Neuron (in vitro differentiated cells): ENCODE measurements at regions not wholly inside any gene's neighbourhood (a gene's known extent, or its start where the extent isn't known, plus 50 kb on each side); places are given as distances from the start of the nearest gene placed in this dataset.
"Not testable (repeated sequence)": the region's sequence is repeated elsewhere in the genome, so short reads cannot be mapped to it uniquely, and the experiment has no call there.

Experiments
- H2AFZ ChIP-seq: one replicate; pipeline ENCODE4 v1.6.1; 2013; ENCODE audit warnings: low read depth, mild to moderate bottlenecking, inconsistent platforms, low read length, moderate library complexity
- H3K27me3 ChIP-seq: one replicate; pipeline ENCODE4 v1.6.1; 2013; ENCODE audit warnings: low read length; ENCODE audit not compliant: insufficient read depth
- H3K36me3 ChIP-seq: one replicate; pipeline ENCODE4 v1.6.1; 2013; ENCODE audit warnings: low read length; ENCODE audit not compliant: insufficient read depth
- H3K4me1 ChIP-seq: one replicate; pipeline ENCODE4 v1.6.1; 2013; ENCODE audit warnings: low read length; ENCODE audit not compliant: insufficient read depth
- H3K4me3 ChIP-seq: 2 replicates; pipeline ENCODE4 v1.5.1; 2013; ENCODE audit warnings: mild to moderate bottlenecking, low read length, moderate library complexity
- H3K9me3 ChIP-seq: one replicate; pipeline ENCODE4 v1.6.1; 2013; ENCODE audit warnings: low read length

GRCh38 chr16:60645541-60645940 lies 1390.7 kb downstream of the CDH8 start:
- no peaks in the 10 kb centered on the region for H3K9me3 ChIP-seq
- no peak overlapping the region for H2AFZ ChIP-seq
- H3K27me3 ChIP-seq: no peaks in the 10 kb centered on the region
- H3K4me1 ChIP-seq: no peaks in the 10 kb centered on the region
- H3K4me3 ChIP-seq: no peak overlapping the region
- no peaks in the 10 kb centered on the region for H3K36me3 ChIP-seq

GRCh38 chr16:60642956-60643355 lies 1393.3 kb downstream of the CDH8 start:
- no peaks in the 10 kb centered on the region for H3K36me3 ChIP-seq
- no peaks in the 10 kb centered on the region for H3K9me3 ChIP-seq
- no peak overlapping the region for H2AFZ ChIP-seq
- H3K4me3 ChIP-seq: no peak overlapping the region
- no peaks in the 10 kb centered on the region for H3K4me1 ChIP-seq
- no peaks in the 10 kb centered on the region for H3K27me3 ChIP-seq

- Histone ChIP-seq H3K4me3 (no peak overlapping the region), H3K27me3 (no peaks in the 10 kb centered on the region)
Observed at GRCh38 chr16:60641067-60641665, 1395.1 kb downstream of the CDH8 start.

DNA sequence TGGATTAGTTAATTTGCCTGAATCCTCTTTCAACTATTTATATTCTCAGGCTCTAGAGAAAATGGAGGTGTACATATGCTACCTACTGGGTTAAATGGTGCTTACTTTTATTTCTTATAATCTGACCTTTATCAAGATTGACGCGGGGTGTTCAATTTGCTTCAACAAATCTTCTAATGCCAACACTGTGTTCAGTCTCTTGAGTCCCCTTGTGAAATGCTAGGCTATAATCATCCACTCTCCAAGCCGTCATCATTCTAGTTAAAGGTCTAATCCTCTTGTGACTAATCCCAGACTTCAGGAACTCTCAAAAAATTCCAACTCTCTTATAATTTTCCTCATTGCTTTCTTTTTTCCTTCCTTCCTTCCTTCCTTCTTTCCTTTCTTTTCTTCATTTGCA lies 1396.2 kb downstream of the CDH8 start:
- no peaks in the 10 kb centered on the region for H3K36me3 ChIP-seq
- H3K4me1 ChIP-seq: no peaks in the 10 kb centered on the region

More at GRCh38 chr16:60641067-60641665, 1395.1 kb downstream of the CDH8 start:
- no peaks in the 10 kb centered on the region for H3K9me3 ChIP-seq
- H3K4me1 ChIP-seq: no peaks in the 10 kb centered on the region
- no peak overlapping the region for H2AFZ ChIP-seq
- no peaks in the 10 kb centered on the region for H3K36me3 ChIP-seq

GRCh38 chr16:60636636-60637035 lies 1399.6 kb downstream of the CDH8 start:
- H3K27me3 ChIP-seq, H3K36me3 ChIP-seq, H2AFZ ChIP-seq, H3K4me3 ChIP-seq, H3K4me1 ChIP-seq, H3K9me3 ChIP-seq: not testable (repeated sequence)

More for the DNA sequence above, 1396.2 kb downstream of the CDH8 start:
- Histone ChIP-seq H3K9me3 (no peaks in the 10 kb centered on the region), H3K4me3 (no peak overlapping the region), H3K27me3 (no peaks in the 10 kb centered on the region), H2AFZ (no peak overlapping the region)

DNA sequence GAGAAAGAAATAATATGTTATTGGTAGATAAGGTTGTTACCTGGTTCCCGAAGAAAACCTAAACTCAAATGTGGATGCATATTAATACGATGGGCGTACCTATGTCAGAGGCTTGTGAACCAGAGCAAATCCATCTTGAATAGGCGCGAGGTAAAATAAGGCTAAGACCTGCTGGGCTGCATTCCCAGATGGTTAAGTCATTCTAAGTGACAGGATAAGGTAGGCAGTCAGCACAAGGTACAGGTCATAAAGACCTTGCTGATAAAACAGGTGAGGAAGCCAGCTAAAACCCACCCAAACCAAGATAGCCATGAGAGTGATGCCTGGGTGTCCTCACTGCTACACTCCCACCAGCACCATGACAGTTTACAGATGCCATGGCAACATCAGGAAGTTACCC lies 1400.1 kb downstream of the CDH8 start:
- H3K4me1 ChIP-seq: no peaks in the 10 kb centered on the region
- H3K36me3 ChIP-seq: no peaks in the 10 kb centered on the region
- no peak overlapping the region for H2AFZ ChIP-seq
- no peaks in the 10 kb centered on the region for H3K27me3 ChIP-seq
- no peak overlapping the region for H3K4me3 ChIP-seq
- no peaks in the 10 kb centered on the region for H3K9me3 ChIP-seq

- Histone ChIP-seq H2AFZ (no peak overlapping the region), H3K4me3 (no peak overlapping the region)
Observed at GRCh38 chr16:60635548-60635947, 1400.7 kb downstream of the CDH8 start.

DNA sequence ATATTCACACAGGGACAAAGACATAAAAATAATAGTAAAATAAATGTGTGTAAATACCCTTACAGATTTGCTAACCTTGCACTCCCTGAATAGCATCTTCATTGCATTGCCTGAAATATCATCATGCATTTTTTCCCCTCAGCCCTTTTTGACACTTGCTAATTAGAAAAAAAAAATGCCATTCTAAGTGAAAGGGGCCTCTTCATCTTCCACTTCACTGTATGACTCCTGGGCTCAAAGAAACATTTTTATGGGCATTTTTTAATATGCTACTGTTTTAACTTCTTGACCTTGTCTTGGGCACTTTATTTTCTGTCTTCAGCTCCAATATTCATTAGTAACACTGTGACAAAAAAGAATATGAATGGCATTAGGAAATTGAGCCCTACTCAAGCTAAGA lies 1424.4 kb downstream of the CDH8 start:
- H3K36me3 ChIP-seq: no peaks in the 10 kb centered on the region
- no peaks in the 10 kb centered on the region for H3K4me1 ChIP-seq
- H3K27me3 ChIP-seq: no peaks in the 10 kb centered on the region
- H2AFZ ChIP-seq: no peak overlapping the region
- no peaks in the 10 kb centered on the region for H3K9me3 ChIP-seq
- H3K4me3 ChIP-seq: no peak overlapping the region

More at GRCh38 chr16:60635548-60635947, 1400.7 kb downstream of the CDH8 start:
- H3K27me3 ChIP-seq: no peaks in the 10 kb centered on the region
- no peaks in the 10 kb centered on the region for H3K36me3 ChIP-seq
- H3K4me1 ChIP-seq: no peaks in the 10 kb centered on the region
- H3K9me3 ChIP-seq: no peaks in the 10 kb centered on the region

DNA sequence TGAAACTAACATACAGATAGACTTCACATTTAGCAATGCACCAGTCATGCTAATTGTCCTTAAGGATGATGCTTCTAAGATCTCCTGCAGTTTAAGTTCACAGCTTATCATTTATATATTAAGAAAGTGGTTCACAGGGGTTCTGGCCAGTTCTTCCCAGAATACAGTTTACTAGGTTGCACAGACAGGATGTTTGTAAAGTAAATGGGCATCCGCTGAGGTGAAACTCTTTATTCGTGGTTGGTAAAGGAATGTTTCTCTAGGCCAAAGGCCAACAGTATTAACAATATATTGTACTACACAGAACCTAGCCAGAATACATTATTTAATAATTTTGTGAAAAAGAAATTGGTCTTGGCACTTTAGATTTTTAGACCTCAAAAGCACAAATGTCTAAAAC lies 1427.3 kb downstream of the CDH8 start:
- no peak overlapping the region for H3K4me3 ChIP-seq
- H3K9me3 ChIP-seq: no peaks in the 10 kb centered on the region
- H3K4me1 ChIP-seq: no peaks in the 10 kb centered on the region
- no peaks in the 10 kb centered on the region for H3K27me3 ChIP-seq
- H2AFZ ChIP-seq: no peak overlapping the region
- no peaks in the 10 kb centered on the region for H3K36me3 ChIP-seq

DNA sequence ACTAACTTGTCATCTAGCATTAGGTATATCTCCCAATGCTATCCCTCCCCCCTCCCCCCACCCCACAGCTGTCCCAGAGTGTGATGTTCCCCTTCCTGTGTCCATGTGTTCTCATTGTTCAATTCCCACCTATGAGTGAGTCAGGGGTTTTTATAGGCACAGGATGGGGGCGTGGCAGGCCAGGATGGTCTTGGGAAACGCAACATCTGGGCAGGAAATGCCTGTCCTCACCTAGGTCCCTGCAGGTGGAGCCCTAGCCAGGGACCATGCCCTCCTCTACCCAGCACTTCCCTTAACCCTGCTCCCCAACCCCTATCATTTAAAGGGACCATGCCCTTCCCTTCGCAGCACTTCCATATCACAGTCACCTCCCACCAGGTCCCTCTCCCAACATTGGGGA lies 1430.6 kb downstream of the CDH8 start:
- H3K9me3 ChIP-seq, H3K27me3 ChIP-seq, H3K36me3 ChIP-seq, H3K4me1 ChIP-seq, H3K4me3 ChIP-seq, H2AFZ ChIP-seq: not testable (repeated sequence)

- no peaks in the 10 kb centered on the region for H3K27me3 ChIP-seq
- H3K4me1 ChIP-seq: no peaks in the 10 kb centered on the region
- no peaks in the 10 kb centered on the region for H3K36me3 ChIP-seq
- H3K9me3 ChIP-seq: no peaks in the 10 kb centered on the region
- no peak overlapping the region for H2AFZ ChIP-seq
- H3K4me3 ChIP-seq: no peak overlapping the region
Observed at GRCh38 chr16:60605176-60605575, 1431.1 kb downstream of the CDH8 start.

DNA sequence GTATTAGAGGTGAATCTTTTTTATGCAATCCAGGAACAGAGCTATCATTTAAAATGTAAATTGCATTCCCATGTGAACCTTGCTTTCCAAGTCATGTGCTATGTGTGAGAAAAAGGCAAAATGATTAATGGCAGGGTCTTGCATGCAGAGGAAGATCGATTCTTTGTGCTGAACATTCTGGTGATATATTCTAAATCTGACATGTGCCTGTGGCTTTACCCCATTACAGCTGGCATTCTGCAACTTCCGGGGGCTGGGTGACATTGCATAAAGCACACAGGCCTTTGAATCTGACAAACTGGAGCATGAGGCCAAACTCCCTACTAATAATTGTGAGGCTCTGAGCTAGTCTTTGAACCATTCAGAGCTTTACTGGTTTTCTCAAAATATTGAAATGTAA lies 1449.7 kb downstream of the CDH8 start:
- no peaks in the 10 kb centered on the region for H3K36me3 ChIP-seq
- H3K4me1 ChIP-seq: no peaks in the 10 kb centered on the region
- H3K27me3 ChIP-seq: no peaks in the 10 kb centered on the region
- no peaks in the 10 kb centered on the region for H3K9me3 ChIP-seq
- H3K4me3 ChIP-seq: no peak overlapping the region
- no peak overlapping the region for H2AFZ ChIP-seq

DNA sequence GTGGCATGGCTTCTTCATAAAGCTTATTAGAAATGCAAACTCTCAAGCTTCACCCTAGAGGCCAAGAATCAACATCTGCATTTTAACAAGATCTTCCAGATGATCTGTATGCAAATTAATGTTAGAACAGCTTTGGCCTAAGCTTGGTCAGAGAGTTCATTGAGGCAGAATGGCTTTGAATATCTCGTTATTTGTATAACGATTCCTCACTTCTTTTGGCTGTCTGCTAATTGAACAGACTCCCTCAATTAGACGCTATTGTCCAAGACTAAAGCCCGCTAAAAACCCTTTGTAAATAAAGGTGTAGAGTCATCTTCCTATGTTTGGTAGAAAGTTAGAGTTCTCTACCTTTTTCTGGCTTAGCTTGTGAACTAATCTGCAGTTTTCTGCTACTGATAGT lies 1453.7 kb downstream of the CDH8 start:
- no peak overlapping the region for H2AFZ ChIP-seq
- no peaks in the 10 kb centered on the region for H3K27me3 ChIP-seq
- no peaks in the 10 kb centered on the region for H3K36me3 ChIP-seq
- no peaks in the 10 kb centered on the region for H3K9me3 ChIP-seq
- no peaks in the 10 kb centered on the region for H3K4me1 ChIP-seq
- H3K4me3 ChIP-seq: no peak overlapping the region

GRCh38 chr16:60566901-60567300 lies 1469.3 kb downstream of the CDH8 start:
- Histone ChIP-seq H3K4me1 (no peaks in the 10 kb centered on the region), H3K9me3 (no peaks in the 10 kb centered on the region), H3K36me3 (no peaks in the 10 kb centered on the region), H2AFZ (no peak overlapping the region), H3K4me3 (no peak overlapping the region), H3K27me3 (no peaks in the 10 kb centered on the region)
